Endothelial cell of umbilical vein (primary cell): ENCODE measurements at regions not wholly inside any gene's neighbourhood (a gene's known extent, or its start where the extent isn't known, plus 50 kb on each side); places are given as distances from the start of the nearest gene placed in this dataset.

Experiments used
- BruUV-seq: library from RNA; stranded (reverse); fragments of 400-500 nt; replicated peaks from 2 replicates; lab custom pipeline; 2021; lab: Mats Ljungman, UMichigan
- CTCF ChIA-PET: fragments of 300-600, 350-600 bp; sonication (Branson Sonifier 250); formaldehyde crosslinking; loops from one replicate; lab custom pipeline; 2021; ENCODE audit warnings: antibody characterized with exemption, inconsistent platforms; lab: Charles Lee
- POLR2A ChIA-PET: fragments of 300-600, 350-600 bp; sonication (Branson Sonifier 250); formaldehyde crosslinking; loops from one replicate; lab custom pipeline; 2021; ENCODE audit warnings: antibody characterized with exemption, inconsistent platforms; lab: Charles Lee
- DNase-seq: peaks from one replicate; pipeline ENCODE4 v3.0.0-alpha.2; 2011; ENCODE audit warnings: low read depth, low spot score
- FAIRE-seq: peaks from 2 replicates; lab custom pipeline; 2011; peaks lifted over from hg19 to GRCh38; lab: Jason Lieb, UNC
- H2AFZ ChIP-seq: 2 replicates; pipeline ENCODE4 v1.6.0; 2012; ENCODE audit warnings: low read depth, low read length, control low read depth, inconsistent platforms
- H3K27ac ChIP-seq: 2 replicates; pipeline ENCODE4 v1.5.1; 2011; ENCODE audit warnings: low read depth, mild to moderate bottlenecking, control low read depth, low read length, moderate library complexity; ENCODE audit not compliant: insufficient read depth
- H3K27me3 ChIP-seq, 2 experiments: 2 replicates each; pipeline versions ENCODE4 v1.6.0 to v1.6.1; 2011; ENCODE audit warnings: low read length in 2 of 2, mixed read lengths in 1 of 2; ENCODE audit not compliant: control insufficient read depth in 2 of 2, insufficient read depth in 2 of 2
- H3K36me3 ChIP-seq, 2 experiments: 2 replicates in 1 of 2; 3 replicates in 1 of 2; pipeline ENCODE4 v1.5.1; 2011; ENCODE audit warnings: low read length in 2 of 2, mild to moderate bottlenecking in 1 of 2, moderate library complexity in 1 of 2; ENCODE audit not compliant: control insufficient read depth in 2 of 2, insufficient read depth in 2 of 2; ENCODE audit errors: extremely low read depth in 1 of 2
- H3K4me1 ChIP-seq: 3 replicates; pipeline ENCODE4 v1.5.1; 2011; ENCODE audit warnings: mild to moderate bottlenecking, low read length; ENCODE audit not compliant: control insufficient read depth, insufficient read depth; ENCODE audit errors: extremely low read depth
- H3K4me2 ChIP-seq: 2 replicates; pipeline ENCODE4 v1.6.1; 2011; ENCODE audit warnings: low read length, control low read depth, mixed read lengths; ENCODE audit not compliant: insufficient read depth
- H3K4me3 ChIP-seq, 3 experiments: fragments of 200-600 bp in 1 of 3; sonication (generic), shearing (Covaris generic) in 1 of 3; replicated peaks in 1 of 3; 2 replicates each; pipeline ENCODE4 v1.5.1; 2011 to 2016; ENCODE audit warnings: control low read depth in 3 of 3, low read length in 3 of 3, mild to moderate bottlenecking in 2 of 3, inconsistent platforms in 1 of 3, low read depth in 1 of 3, moderate library complexity in 1 of 3; ENCODE audit not compliant: insufficient read depth in 1 of 3
- H3K79me2 ChIP-seq: 2 replicates; pipeline ENCODE4 v1.6.0; 2012; ENCODE audit warnings: low read length, inconsistent platforms; ENCODE audit not compliant: control insufficient read depth, insufficient read depth
- H3K9ac ChIP-seq: replicated peaks from 2 replicates; pipeline ENCODE3; 2011; ENCODE audit warnings: low read length, control low read depth; ENCODE audit not compliant: insufficient read depth; ENCODE audit errors: extremely low read depth
- H3K9me1 ChIP-seq: replicated peaks from 3 replicates; pipeline ENCODE4 v1.6.0; 2011; ENCODE audit warnings: mild to moderate bottlenecking, low read length; ENCODE audit not compliant: control insufficient read depth, insufficient read depth; ENCODE audit errors: extremely low read depth
- H3K9me3 ChIP-seq: replicated peaks from 2 replicates; pipeline ENCODE4 v1.5.1; 2012; ENCODE audit warnings: low read length, inconsistent platforms; ENCODE audit not compliant: control insufficient read depth, insufficient read depth
- H4K20me1 ChIP-seq: replicated peaks from 2 replicates; pipeline ENCODE3; 2011; ENCODE audit warnings: mild to moderate bottlenecking, low read length; ENCODE audit not compliant: control insufficient read depth, insufficient read depth; ENCODE audit errors: extremely low read depth
- CTCF ChIP-seq, 2 donors: IDR thresholded peaks; 1 replicate in 1 of 2; 2 replicates in 1 of 2; pipeline ENCODE4 v1.5.1; 2011; ENCODE audit warnings: low read length in 2 of 2, mild to moderate bottlenecking in 2 of 2, moderate library complexity in 2 of 2, control low read depth in 1 of 2, inconsistent platforms in 1 of 2, low read depth in 1 of 2; ENCODE audit not compliant: insufficient read depth in 1 of 2; ENCODE audit errors: extremely low read depth in 1 of 2
- JUN ChIP-seq: IDR thresholded peaks from 2 replicates; pipeline ENCODE4 v1.6.1; 2011; ENCODE audit warnings: borderline replicate concordance, low read depth; ENCODE audit not compliant: insufficient read length, insufficient read depth
- POLR2AphosphoS5 ChIP-seq: IDR thresholded peaks from 2 replicates; pipeline ENCODE4 v1.6.1; 2012; ENCODE audit warnings: low read depth, mild to moderate bottlenecking, control low read depth, low read length, moderate library complexity; ENCODE audit not compliant: insufficient read depth
- dilution Hi-C: fragments of 300-500 bp; cut with MboI; formaldehyde crosslinking; loops from one replicate; pipeline ENCODE4 v1.15.0; 2019; ENCODE audit warnings: low sequenced_read_pairs; ENCODE audit not compliant: extremely low pct_ligation_motif_present
- intact Hi-C: fragments of 100-400 bp; cut with micrococcal nuclease; formaldehyde crosslinking; loops from one replicate; pipeline ENCODE4 v1.10.0; 2022
- TF ChIP-seq, protein P1 (sequence below): IDR thresholded peaks from 2 replicates; pipeline ENCODE4 v1.6.1; 2011; ENCODE audit not compliant: insufficient read depth, insufficient read length

GRCh38 chr11:22522225-22522624, 103.4 kb downstream of the FANCF start:
- no TSS peak for BruUV-seq
- dilution Hi-C loops: no loop called here
- no peak for FAIRE-seq

GRCh38 chr11:22521226-22521625, 104.4 kb downstream of the FANCF start:
- Histone ChIP-seq H3K9ac (no peak overlapping the region), H3K4me2 (no peak overlapping the region), H3K79me2 (no peaks in the 10 kb centered on the region), H3K27me3 (no peaks in the 10 kb centered on the region), H3K36me3 (no peaks in the 10 kb centered on the region), H2AFZ (no peak overlapping the region), H3K4me1 (no peaks in the 10 kb centered on the region), H3K27ac (no peak overlapping the region), H3K9me3 (no peaks in the 10 kb centered on the region), H3K9me1 (no peaks in the 10 kb centered on the region), H4K20me1 (no peaks in the 10 kb centered on the region), H3K4me3 (no peak overlapping the region)
- BruUV-seq: no TSS peak
- intact Hi-C loops: no loop called here
- DNase-seq (no peak), FAIRE-seq (no peak)
- dilution Hi-C loops: no loop called here
- ChIA-PET POLR2A (no interaction called here), CTCF (no interaction called here)
- TF ChIP-seq, protein P1, sequence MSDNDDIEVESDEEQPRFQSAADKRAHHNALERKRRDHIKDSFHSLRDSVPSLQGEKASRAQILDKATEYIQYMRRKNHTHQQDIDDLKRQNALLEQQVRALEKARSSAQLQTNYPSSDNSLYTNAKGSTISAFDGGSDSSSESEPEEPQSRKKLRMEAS: no peak
- peak; percentile 6 for TF ChIP-seq JUN

More at GRCh38 chr11:22522225-22522624, 103.4 kb downstream of the FANCF start:
- no peaks in the 10 kb centered on the region for H4K20me1 ChIP-seq
- no peak overlapping the region for H2AFZ ChIP-seq
- POLR2A ChIA-PET: no interaction called here
- intact Hi-C loops: no loop called here
- no peaks in the 10 kb centered on the region for H3K4me1 ChIP-seq
- H3K9me1 ChIP-seq: no peaks in the 10 kb centered on the region
- H3K4me2 ChIP-seq: no peak overlapping the region
- no peaks in the 10 kb centered on the region for H3K36me3 ChIP-seq
- no peak overlapping the region for H3K27ac ChIP-seq
- H3K9me3 ChIP-seq: no peaks in the 10 kb centered on the region
- H3K79me2 ChIP-seq: no peaks in the 10 kb centered on the region
- no peaks in the 10 kb centered on the region for H3K27me3 ChIP-seq
- no peak overlapping the region for H3K4me3 ChIP-seq
- TF ChIP-seq JUN (no peak), POLR2AphosphoS5 (no peak), CTCF (IDR thresholded peaks at IDR 0.05; ENCODE audit: extremely low read depth in 1 of 2, insufficient read depth in 1 of 2, low read depth in 1 of 2, low read length in 2 of 2) (no peak)
- CTCF ChIA-PET: no interaction called here
- H3K9ac ChIP-seq: no peak overlapping the region
- DNase-seq: no peak
